CD14-positive monocyte (primary cell): ENCODE measurements at regions not wholly inside any gene's neighbourhood (a gene's known extent, or its start where the extent isn't known, plus 50 kb on each side); places are given as distances from the start of the nearest gene placed in this dataset.
"Not testable (repeated sequence)": the region's sequence is repeated elsewhere in the genome, so short reads cannot be mapped to it uniquely, and the experiment has no call there.

Source experiments
- DNase-seq, 3 donors: peaks; one replicate each; pipeline ENCODE4 v3.0.0-alpha.2; 2011 to 2022
- H2AFZ ChIP-seq: 2 replicates; pipeline ENCODE4 v1.6.0; 2012; ENCODE audit warnings: mild to moderate bottlenecking, low read depth, low read length, inconsistent platforms; ENCODE audit not compliant: insufficient read depth, poor library complexity, severe bottlenecking
- H3K27ac ChIP-seq, 2 donors: 1 replicate in 1 of 2; 2 replicates in 1 of 2; pipeline ENCODE4 v1.5.1; 2012 to 2013; ENCODE audit warnings: low read length in 2 of 2, control low read depth in 1 of 2, inconsistent platforms in 1 of 2, low read depth in 1 of 2, mild to moderate bottlenecking in 1 of 2
- H3K27me3 ChIP-seq, 2 donors: one replicate each; pipeline versions ENCODE4 v1.6.0 to v1.6.1; 2011 to 2013; ENCODE audit warnings: low read length in 2 of 2; ENCODE audit not compliant: control insufficient read depth in 2 of 2, insufficient read depth in 2 of 2
- H3K36me3 ChIP-seq, 2 donors: replicated peaks in 1 of 2; 1 replicate in 1 of 2; 2 replicates in 1 of 2; pipeline versions ENCODE4 v1.5.1 to v1.6.1; 2012 to 2013; ENCODE audit warnings: low read length in 2 of 2, control low read depth in 1 of 2, inconsistent platforms in 1 of 2, mild to moderate bottlenecking in 1 of 2; ENCODE audit not compliant: insufficient read depth in 2 of 2, control insufficient read depth in 1 of 2
- H3K4me1 ChIP-seq, 2 donors: 1 replicate in 1 of 2; 2 replicates in 1 of 2; pipeline versions ENCODE4 v1.5.1 to v1.6.1; 2012 to 2013; ENCODE audit warnings: low read length in 2 of 2, control low read depth in 1 of 2, inconsistent platforms in 1 of 2, mild to moderate bottlenecking in 1 of 2, moderate library complexity in 1 of 2; ENCODE audit not compliant: insufficient read depth in 2 of 2, control insufficient read depth in 1 of 2
- H3K4me2 ChIP-seq: replicated peaks from 2 replicates; pipeline ENCODE3; 2012; ENCODE audit warnings: low read length, moderate library complexity, mild to moderate bottlenecking; ENCODE audit not compliant: poor library complexity, severe bottlenecking; ENCODE audit errors: extremely low read depth
- H3K4me3 ChIP-seq, 3 experiments: fragments of 200-600 bp in 1 of 3; sonication (generic) in 1 of 3; replicated peaks in 1 of 3; 1 replicate in 2 of 3; 2 replicates in 1 of 3; pipeline ENCODE4 v1.5.1; 2011 to 2013; ENCODE audit warnings: low read length in 3 of 3, mild to moderate bottlenecking in 3 of 3, control low read depth in 2 of 3, low read depth in 2 of 3, inconsistent platforms in 1 of 3, moderate library complexity in 1 of 3
- H3K79me2 ChIP-seq: 2 replicates; pipeline ENCODE4 v1.6.0; 2012; ENCODE audit warnings: mild to moderate bottlenecking, control low read depth, inconsistent platforms, low read length, moderate library complexity; ENCODE audit not compliant: insufficient read depth
- H3K9ac ChIP-seq: 2 replicates; pipeline ENCODE4 v1.6.0; 2017; ENCODE audit warnings: low read length, mild to moderate bottlenecking; ENCODE audit not compliant: insufficient read depth, poor library complexity, severe bottlenecking
- H3K9me3 ChIP-seq, 2 donors: replicated peaks in 1 of 2; 1 replicate in 1 of 2; 2 replicates in 1 of 2; pipeline versions ENCODE4 v1.5.1 to v1.6.1; 2012 to 2013; ENCODE audit warnings: low read length in 2 of 2, control low read depth in 1 of 2; ENCODE audit not compliant: control insufficient read depth in 1 of 2, insufficient read depth in 1 of 2
- H4K20me1 ChIP-seq: 2 replicates; pipeline ENCODE4 v1.6.0; 2012; ENCODE audit warnings: mild to moderate bottlenecking, low read length, control low read depth, moderate library complexity; ENCODE audit not compliant: insufficient read depth
- H3K27ac Mint-ChIP-seq, 7 donors: one replicate each; pipeline ENCODE4 v1.8.0; 2020; ENCODE audit warnings: mild to moderate bottlenecking in 7 of 7, mixed read lengths in 7 of 7, moderate library complexity in 6 of 7, inconsistent platforms in 2 of 7
- H3K27me3 Mint-ChIP-seq, 3 donors: one replicate each; pipeline ENCODE4 v1.8.0; 2021 to 2022; ENCODE audit warnings: low read depth in 3 of 3, mild to moderate bottlenecking in 3 of 3, mixed read lengths in 3 of 3, moderate library complexity in 3 of 3, inconsistent platforms in 1 of 3
- H3K36me3 Mint-ChIP-seq, 2 donors: one replicate each; pipeline ENCODE4 v1.8.0; 2020; ENCODE audit warnings: mixed read lengths in 2 of 2, inconsistent platforms in 1 of 2, mild to moderate bottlenecking in 1 of 2
- H3K4me1 Mint-ChIP-seq: one replicate; pipeline ENCODE4 v1.8.0; 2020; ENCODE audit warnings: mild to moderate bottlenecking, mixed read lengths
- H3K4me3 Mint-ChIP-seq, 2 donors: one replicate each; pipeline ENCODE4 v1.8.0; 2020; ENCODE audit warnings: mild to moderate bottlenecking in 2 of 2, mixed read lengths in 2 of 2, moderate library complexity in 1 of 2
- H3K9me3 Mint-ChIP-seq, 7 donors: one replicate each; pipeline ENCODE4 v1.8.0; 2020 to 2022; ENCODE audit warnings: mixed read lengths in 7 of 7, mild to moderate bottlenecking in 6 of 7, moderate library complexity in 6 of 7, inconsistent platforms in 2 of 7
- CTCF ChIP-seq: fragments of 200-600 bp; IDR thresholded peaks from one replicate; pipeline ENCODE4 v1.8.0; 2022; ENCODE audit warnings: antibody characterized with exemption, mild to moderate bottlenecking
- WGBS: methylation state at CpG from one replicate; pipeline ENCODE4 v1.1.5; 2013; ENCODE audit warnings: missing lambda C conversion rate; ENCODE audit not compliant: insufficient coverage; 5-methylcytosine and 5-hydroxymethylcytosine counted together
- intact Hi-C, 2 donors: fragments of 100-400 bp; cut with micrococcal nuclease; formaldehyde crosslinking; loops; one replicate each; pipeline versions ENCODE4 v1.15.0 to v1.15.1; 2023

GRCh38 chr5:112597831-112598230 is 139.9 kb upstream of the APC start:
- H4K20me1 ChIP-seq: no peaks in the 10 kb centered on the region
- H3K27ac ChIP-seq: no peak overlapping the region
- H3K4me2 ChIP-seq: no peak overlapping the region
- H3K27me3 Mint-ChIP-seq: peaks cover 1 to 8% (median 6%) of the 10 kb centered on the region in 3 donors
- H3K4me1 ChIP-seq: no peaks in the 10 kb centered on the region
- no peaks in the 10 kb centered on the region for H3K36me3 Mint-ChIP-seq
- no peaks in the 10 kb centered on the region for H3K79me2 ChIP-seq
- no peak for DNase-seq
- intact Hi-C loops: no loop called here
- no peaks in the 10 kb centered on the region for H3K9me3 Mint-ChIP-seq
- no peaks in the 10 kb centered on the region for H3K36me3 ChIP-seq
- peaks cover 2 to 3% of the 10 kb centered on the region in 2 donors for H3K27me3 ChIP-seq
- no peak overlapping the region for H3K27ac Mint-ChIP-seq
- H2AFZ ChIP-seq: no peak overlapping the region
- H3K4me1 Mint-ChIP-seq: no peaks in the 10 kb centered on the region
- no CpG with 5 or more reads among the region's 1 CpG for WGBS
- TF ChIP-seq CTCF: no peak
- no peak overlapping the region for H3K9ac ChIP-seq
- no peaks in the 10 kb centered on the region for H3K9me3 ChIP-seq
- H3K4me3 ChIP-seq: no peak overlapping the region
- no peak overlapping the region for H3K4me3 Mint-ChIP-seq

GRCh38 chr5:112600510-112600909 is 137.2 kb upstream of the APC start:
- H3K36me3 ChIP-seq, H3K27me3 Mint-ChIP-seq, H2AFZ ChIP-seq, H3K9me3 ChIP-seq, H3K4me3 Mint-ChIP-seq, H3K4me3 ChIP-seq, H3K27ac Mint-ChIP-seq, H3K79me2 ChIP-seq, H3K9ac ChIP-seq, H3K27me3 ChIP-seq, DNase-seq, H4K20me1 ChIP-seq, H3K36me3 Mint-ChIP-seq, intact Hi-C loops, H3K4me2 ChIP-seq, H3K9me3 Mint-ChIP-seq, H3K27ac ChIP-seq: not testable (repeated sequence)
- peaks cover 11 to 21% of the 10 kb centered on the region in 2 donors for H3K4me1 ChIP-seq
- 68% methylated on average over 2 of the region's 2 CpGs for WGBS
- peaks cover 24% of the 10 kb centered on the region for H3K4me1 Mint-ChIP-seq
